ENCODE measurements at regions not wholly inside any gene's neighbourhood (a gene's known extent, or its start where the extent isn't known, plus 50 kb on each side); places are given as distances from the start of the nearest gene placed in this dataset.

GRCh38 chr1:184285401-184286087, 101.3 kb upstream of the C1orf21 start:
- DNase-seq, result no peak

GRCh38 chr1:184287001-184287400, 99.8 kb upstream of the C1orf21 start:
- DNase-seq, result no peak

DNA sequence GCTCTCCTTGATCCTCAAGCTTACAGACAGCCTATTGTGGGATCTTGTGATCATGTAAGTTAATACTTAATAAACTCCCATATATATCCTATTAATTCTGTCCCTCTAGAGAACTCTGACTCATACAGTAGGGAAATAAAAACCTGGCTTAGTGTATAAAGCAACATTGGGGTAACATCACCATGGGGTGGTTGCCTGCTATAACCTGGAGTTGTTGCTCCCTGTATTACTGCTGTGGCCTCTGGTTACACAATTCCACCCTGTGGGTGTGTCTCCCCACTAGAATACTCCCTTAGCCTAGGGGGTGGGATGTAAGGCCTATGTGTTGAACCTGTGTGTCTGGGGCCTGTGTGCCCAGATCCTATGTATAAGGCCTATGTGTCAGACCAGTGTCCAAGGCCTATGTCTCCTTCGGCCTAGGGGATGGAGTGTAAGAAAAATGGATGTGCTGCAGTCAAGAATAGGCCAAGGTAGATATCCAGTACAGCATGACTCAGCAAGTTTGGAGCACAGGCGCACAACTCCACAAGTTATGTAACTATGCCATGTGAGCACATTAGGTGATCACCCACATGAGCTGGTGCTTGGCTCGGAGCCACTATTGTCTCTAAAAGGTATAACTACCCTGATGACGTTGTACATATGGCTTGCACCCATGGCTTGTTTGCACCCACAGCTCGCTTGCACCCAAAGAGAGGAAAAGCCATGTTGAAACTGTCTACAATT, 96.8 kb upstream of the C1orf21 start:
- DNase-seq, result no peak

GRCh38 chr1:184291701-184292100, 95.1 kb upstream of the C1orf21 start:
- no peak for DNase-seq

- no peak for DNase-seq
Measured at GRCh38 chr1:184292101-184292500, 94.7 kb upstream of the C1orf21 start.

GRCh38 chr1:184294101-184294500, 92.7 kb upstream of the C1orf21 start:
- no peak for DNase-seq

- DNase-seq, result no peak
Measured at GRCh38 chr1:184296466-184297243, 90.2 kb upstream of the C1orf21 start.

DNA sequence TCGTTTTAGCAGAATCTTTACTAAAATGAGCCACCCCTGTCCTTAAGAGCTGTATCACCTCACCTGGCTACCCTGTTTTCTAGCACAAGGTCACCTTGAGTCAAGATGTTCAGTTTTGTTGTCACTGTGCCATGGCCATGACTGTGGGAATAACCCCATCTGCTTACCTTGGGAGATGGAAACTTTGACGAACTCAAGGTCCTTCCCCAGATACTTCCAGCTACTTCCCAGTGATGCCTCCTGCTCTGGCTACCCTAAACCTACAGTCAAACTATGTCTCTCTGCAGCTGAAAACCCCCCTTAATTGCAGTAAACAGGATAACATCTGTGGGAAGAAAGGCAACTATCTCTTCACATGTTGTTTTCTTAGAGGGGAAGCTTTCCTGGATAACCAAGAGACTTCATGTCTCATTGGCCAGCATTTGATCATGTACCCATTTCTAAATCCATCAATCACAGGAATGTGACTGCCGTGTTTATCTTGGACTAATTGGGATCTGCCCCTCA, 89.5 kb upstream of the C1orf21 start:
- DNase-seq, result no peak

DNA sequence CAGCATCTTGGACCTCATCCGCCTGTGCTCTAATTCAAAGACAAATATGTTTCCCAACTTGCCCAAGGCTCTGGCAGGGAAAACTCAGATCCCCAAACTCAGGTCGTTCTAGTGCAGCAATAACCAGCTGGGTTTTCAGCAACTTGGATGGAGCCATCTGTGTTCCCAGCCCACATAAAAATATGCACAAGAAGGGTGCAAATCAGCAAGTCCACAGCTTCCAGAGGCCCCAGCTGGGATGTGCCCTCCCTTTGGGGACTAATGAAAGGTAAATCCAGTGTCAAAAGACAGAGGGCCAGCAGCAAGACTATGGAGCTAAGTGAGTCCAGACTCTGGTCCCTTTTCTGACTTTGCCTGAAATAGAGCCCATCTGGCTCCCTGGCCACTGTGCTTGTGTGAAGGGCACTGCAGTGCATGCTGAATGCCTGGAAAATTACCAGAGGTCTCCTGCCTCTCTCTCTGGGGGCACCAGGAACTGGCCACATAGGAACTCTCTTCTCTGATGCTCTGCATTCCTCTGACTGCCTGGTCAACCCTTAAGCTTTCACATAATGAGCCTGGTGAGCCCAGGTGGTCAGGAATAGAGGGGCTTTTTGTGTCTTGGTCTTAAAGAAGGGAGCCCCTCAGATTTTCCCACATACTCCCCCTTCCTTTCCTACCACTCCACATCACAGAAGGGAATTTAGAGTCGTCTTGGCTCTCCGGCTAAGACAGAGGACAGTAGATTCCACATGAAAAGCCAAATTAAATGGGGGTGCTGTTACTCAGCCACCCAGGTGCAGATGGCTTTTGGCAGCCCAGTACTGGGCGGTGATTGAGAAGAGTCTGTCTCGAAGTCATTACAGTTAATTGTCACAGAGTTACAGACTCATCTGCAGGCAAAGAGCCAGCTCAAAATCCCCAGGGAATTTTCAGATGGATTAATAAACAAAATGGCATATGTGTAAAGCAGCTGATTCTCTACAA, 88.1 kb upstream of the C1orf21 start:
- no peak for DNase-seq

DNA sequence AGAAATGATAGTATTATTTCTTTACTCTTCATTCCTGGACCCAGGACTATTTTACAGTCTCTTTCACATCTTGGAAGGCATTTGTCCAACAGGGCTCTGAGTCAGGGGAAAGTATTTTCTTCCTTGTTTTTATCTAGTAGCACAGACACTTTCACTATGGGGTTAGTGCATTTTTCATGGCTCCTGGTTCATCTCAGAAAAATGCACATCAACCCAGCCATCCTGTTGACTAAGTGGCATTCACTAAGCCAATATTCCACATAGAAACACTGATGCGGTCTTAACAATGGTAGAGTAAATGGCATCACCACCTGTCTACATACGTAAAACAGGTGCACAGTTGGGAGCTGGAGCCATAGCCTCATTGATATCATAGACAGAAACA, 87.4 kb upstream of the C1orf21 start:
- DNase-seq, result no peak

DNA sequence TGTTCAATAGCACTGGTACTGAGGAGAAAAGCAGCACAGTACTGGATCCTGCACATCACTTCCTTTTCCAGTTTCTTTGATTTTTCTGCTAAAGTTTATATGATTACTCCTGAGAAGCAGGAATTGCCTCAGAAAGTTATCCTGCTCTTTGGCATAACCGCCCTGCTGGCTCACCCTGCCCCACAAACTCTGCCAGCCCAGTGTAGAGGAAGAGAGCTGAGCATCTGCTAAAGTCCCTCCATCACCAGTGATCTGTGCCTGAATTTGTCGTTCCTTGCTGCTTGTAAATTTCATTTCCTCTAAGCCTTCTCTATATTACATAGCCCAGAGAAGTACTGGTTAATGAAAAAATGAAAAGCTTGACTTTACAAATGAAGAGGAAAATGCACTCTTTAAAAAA, 87.0 kb upstream of the C1orf21 start:
- DNase-seq, result no peak

DNA sequence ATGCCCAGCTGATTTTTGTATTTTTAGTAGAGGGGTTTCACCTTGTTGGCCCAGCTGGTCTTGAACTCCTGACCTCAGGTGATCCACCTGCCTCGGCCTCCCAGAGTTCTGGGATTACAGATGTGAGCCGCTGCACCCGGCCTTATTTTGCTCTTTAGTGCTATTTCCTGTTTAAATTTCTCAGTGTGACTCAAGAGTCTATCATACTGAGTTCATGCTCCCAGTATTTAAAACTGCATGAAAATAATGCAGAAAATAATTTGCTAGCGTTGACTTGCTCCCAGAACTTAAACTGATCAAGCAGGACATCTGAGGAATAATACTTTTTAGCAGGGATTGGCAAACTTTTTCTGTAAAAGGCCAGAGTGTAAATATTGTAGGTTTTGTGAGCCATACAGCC, 86.4 kb upstream of the C1orf21 start:
- DNase-seq, result no peak

- DNase-seq, result no peak
Measured at GRCh38 chr1:184301227-184301626, 85.6 kb upstream of the C1orf21 start.

DNA sequence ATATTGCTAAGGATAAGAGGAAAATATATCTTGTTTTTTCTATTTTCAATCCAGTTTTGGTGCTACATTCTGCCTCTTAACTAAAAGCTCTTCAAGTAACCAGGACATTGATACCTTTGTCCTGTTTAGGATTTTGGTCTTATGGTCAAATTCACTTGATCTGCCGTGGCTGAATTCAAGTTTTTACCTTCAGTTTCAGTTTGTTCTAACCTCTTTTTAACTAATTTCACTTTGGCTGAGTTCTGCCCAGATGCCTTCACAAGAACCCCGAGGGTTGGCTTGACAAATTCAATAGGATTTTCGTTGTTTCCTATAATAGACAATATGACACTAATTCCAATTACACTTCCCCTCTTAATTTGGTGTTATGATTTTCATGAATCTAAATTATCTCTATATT, 84.5 kb upstream of the C1orf21 start:
- DNase-seq, result no peak

- no peak for DNase-seq
Measured at GRCh38 chr1:184310157-184310819, 76.5 kb upstream of the C1orf21 start.

GRCh38 chr1:184311580-184311979, 75.2 kb upstream of the C1orf21 start:
- DNase-seq, result no peak

DNA sequence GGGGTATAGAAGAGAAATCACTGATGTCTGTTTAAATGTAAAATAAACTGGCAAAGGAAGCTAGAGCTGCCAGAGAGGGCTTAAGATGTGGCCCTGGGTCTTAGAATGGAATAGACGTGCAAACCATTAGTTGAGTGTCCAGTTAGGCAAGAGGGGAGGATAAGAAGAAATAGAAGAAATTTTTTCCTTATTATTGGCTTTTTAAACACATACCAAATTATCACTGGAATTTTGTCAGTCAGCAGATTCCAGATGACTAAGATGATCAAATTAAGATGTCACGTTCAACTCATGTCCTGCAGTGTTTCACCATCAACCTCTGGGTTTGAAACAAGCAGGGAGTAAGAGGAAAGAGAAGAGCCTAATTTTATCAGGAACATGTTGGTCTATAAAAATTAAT, 71.6 kb upstream of the C1orf21 start:
- no peak for DNase-seq

- DNase-seq, result no peak
Measured at GRCh38 chr1:184319879-184320278, 67.0 kb upstream of the C1orf21 start.

- no peak for DNase-seq
Measured at GRCh38 chr1:184322253-184322652, 64.6 kb upstream of the C1orf21 start.

- no peak for DNase-seq
Measured at GRCh38 chr1:184324972-184325371, 61.9 kb upstream of the C1orf21 start.

- no peak for DNase-seq
Measured at GRCh38 chr1:184326278-184326677, 60.6 kb upstream of the C1orf21 start.

Measured in NCI-H2029 (cell line).